Esophagus muscularis mucosa (tissue), 4 donors: ENCODE measurements at regions not wholly inside any gene's neighbourhood (a gene's known extent, or its start where the extent isn't known, plus 50 kb on each side); places are given as distances from the start of the nearest gene placed in this dataset.

Source experiments
- EP300 ChIP-seq: sonication (generic); formaldehyde crosslinking; IDR thresholded peaks from one replicate; pipeline ENCODE4 v1.6.1; 2017; ENCODE audit warnings: antibody characterized with exemption
- POLR2A ChIP-seq: fragments of 450-650 bp; IDR thresholded peaks from one replicate; pipeline ENCODE4 v1.6.1; 2017; ENCODE audit warnings: antibody characterized with exemption, moderate library complexity, mild to moderate bottlenecking, low read depth
- POLR2AphosphoS5 ChIP-seq, 2 donors: sonication (generic); formaldehyde crosslinking; IDR thresholded peaks; one replicate each; pipeline ENCODE4 v1.6.1; 2017; ENCODE audit warnings: antibody characterized with exemption in 2 of 2
- TF ChIP-seq, protein P1 (sequence below), 3 experiments: fragments of 200-600 bp in 2 of 3; fragments of 450-650 bp in 1 of 3; sonication (generic) in 2 of 3; IDR thresholded peaks; one replicate each; pipeline ENCODE4 v1.5.1; 2017 to 2019; ENCODE audit warnings: antibody characterized with exemption in 3 of 3, mild to moderate bottlenecking in 2 of 3, moderate library complexity in 1 of 3

- TF ChIP-seq, protein P1, sequence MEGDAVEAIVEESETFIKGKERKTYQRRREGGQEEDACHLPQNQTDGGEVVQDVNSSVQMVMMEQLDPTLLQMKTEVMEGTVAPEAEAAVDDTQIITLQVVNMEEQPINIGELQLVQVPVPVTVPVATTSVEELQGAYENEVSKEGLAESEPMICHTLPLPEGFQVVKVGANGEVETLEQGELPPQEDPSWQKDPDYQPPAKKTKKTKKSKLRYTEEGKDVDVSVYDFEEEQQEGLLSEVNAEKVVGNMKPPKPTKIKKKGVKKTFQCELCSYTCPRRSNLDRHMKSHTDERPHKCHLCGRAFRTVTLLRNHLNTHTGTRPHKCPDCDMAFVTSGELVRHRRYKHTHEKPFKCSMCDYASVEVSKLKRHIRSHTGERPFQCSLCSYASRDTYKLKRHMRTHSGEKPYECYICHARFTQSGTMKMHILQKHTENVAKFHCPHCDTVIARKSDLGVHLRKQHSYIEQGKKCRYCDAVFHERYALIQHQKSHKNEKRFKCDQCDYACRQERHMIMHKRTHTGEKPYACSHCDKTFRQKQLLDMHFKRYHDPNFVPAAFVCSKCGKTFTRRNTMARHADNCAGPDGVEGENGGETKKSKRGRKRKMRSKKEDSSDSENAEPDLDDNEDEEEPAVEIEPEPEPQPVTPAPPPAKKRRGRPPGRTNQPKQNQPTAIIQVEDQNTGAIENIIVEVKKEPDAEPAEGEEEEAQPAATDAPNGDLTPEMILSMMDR (IDR thresholded peaks at IDR 0.05): no peak
- no peak for TF ChIP-seq POLR2A
- no peak for TF ChIP-seq POLR2AphosphoS5 (IDR thresholded peaks at IDR 0.05)
- TF ChIP-seq EP300: no peak
Measured at GRCh38 chr2:57504787-57505186, 541.8 kb upstream of the VRK2 start.
